ENCODE measurements at regions not wholly inside any gene's neighbourhood (a gene's known extent, or its start where the extent isn't known, plus 50 kb on each side); places are given as distances from the start of the nearest gene placed in this dataset.
"Not testable (repeated sequence)": the region's sequence is repeated elsewhere in the genome, so short reads cannot be mapped to it uniquely, and the experiment has no call there.

DNA sequence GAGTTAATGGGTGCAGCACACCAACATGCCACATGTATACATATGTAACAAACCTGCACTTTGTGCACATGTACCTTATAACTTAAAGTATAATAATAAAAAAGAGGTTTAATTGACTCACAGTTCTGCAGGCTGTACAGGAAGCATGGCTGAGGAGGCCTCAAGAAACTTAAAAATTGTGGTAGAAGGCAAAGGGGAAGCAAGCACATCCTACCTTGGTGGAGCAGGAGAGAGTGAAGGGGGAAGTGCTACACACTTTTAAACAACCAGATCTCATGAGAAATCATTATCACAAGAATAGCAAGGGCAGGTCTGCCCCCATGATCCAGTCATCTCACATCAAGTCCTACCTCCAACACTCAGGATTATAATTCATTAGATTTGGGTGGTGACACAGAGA is 463.5 kb downstream of the CSNK1G3 start:
- not testable (repeated sequence) for H3K9me3 ChIP-seq (ENCODE audit: control insufficient read depth in 2 of 2, low read length in 2 of 2); H3K9ac ChIP-seq (ENCODE audit: low read length in 2 of 2); H3K36me3 ChIP-seq (ENCODE audit: control insufficient read depth in 2 of 2, insufficient read depth in 2 of 2, low read length in 2 of 2); H3K27me3 ChIP-seq (ENCODE audit: control insufficient read depth in 1 of 2, insufficient read depth in 2 of 2, low read length in 2 of 2); H3K27ac ChIP-seq (ENCODE audit: low read length); H3K4me1 ChIP-seq (ENCODE audit: control insufficient read depth, insufficient read depth, low read length); H3K4me3 ChIP-seq (ENCODE audit: low read length in 2 of 2)

DNA sequence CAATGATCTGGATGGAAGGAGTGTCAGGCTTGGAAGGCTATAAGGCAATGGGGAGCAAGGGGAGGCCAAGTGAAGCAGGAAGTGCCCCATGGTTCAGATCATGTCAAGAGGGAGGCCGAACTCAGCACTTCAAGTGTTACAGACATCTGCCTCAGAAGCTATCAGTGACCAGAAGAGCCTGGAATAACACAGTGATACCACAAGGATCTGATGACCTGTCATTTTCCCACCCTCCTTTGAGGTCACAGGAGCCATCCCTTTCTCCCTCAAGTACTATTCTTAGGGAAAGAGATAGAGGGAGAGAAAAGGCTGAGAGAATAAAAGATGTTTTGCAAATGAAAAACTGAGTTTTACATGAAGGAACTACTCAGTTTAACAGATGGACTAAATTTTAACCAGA is 454.8 kb downstream of the CSNK1G3 start:
- no peaks in the 10 kb centered on the region for H3K36me3 ChIP-seq (ENCODE audit: control insufficient read depth in 2 of 2, insufficient read depth in 2 of 2, low read length in 2 of 2)
- no peak overlapping the region for H3K4me3 ChIP-seq (ENCODE audit: low read length in 2 of 2)
- no peaks in the 10 kb centered on the region for H3K4me1 ChIP-seq (ENCODE audit: control insufficient read depth, insufficient read depth, low read length)
- no peak overlapping the region for H3K27ac ChIP-seq (ENCODE audit: low read length)
- H3K27me3 ChIP-seq (ENCODE audit: control insufficient read depth in 1 of 2, insufficient read depth in 2 of 2, low read length in 2 of 2) = no peaks in the 10 kb centered on the region
- H3K9ac ChIP-seq (ENCODE audit: low read length in 2 of 2) = no peak overlapping the region
- no peaks in the 10 kb centered on the region for H3K9me3 ChIP-seq (ENCODE audit: control insufficient read depth in 2 of 2, low read length in 2 of 2)

DNA sequence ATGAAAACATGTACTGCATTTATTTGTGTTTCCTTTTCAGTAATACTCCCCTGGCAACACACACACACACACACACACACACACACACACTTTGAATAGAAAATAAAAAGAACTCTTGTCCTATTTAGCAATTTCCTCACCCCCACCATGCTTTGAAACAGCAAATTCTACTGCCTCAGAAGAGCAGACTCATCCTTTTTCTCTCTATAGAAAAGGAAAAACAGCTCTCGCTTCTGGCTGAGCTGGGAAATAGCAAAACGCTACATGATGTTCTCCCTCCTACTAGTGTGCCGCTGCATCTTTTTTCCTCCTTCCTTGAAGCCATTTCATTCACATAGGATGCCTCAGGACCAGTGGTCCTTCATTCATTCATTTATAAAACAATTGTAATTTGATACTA is 453.6 kb downstream of the CSNK1G3 start:
- no peaks in the 10 kb centered on the region for H3K27me3 ChIP-seq (ENCODE audit: control insufficient read depth in 1 of 2, insufficient read depth in 2 of 2, low read length in 2 of 2)
- no peaks in the 10 kb centered on the region for H3K36me3 ChIP-seq (ENCODE audit: control insufficient read depth in 2 of 2, insufficient read depth in 2 of 2, low read length in 2 of 2)
- H3K4me3 ChIP-seq (ENCODE audit: low read length in 2 of 2) = no peak overlapping the region
- H3K9me3 ChIP-seq (ENCODE audit: control insufficient read depth in 2 of 2, low read length in 2 of 2) = no peaks in the 10 kb centered on the region
- H3K9ac ChIP-seq (ENCODE audit: low read length in 2 of 2) = no peak overlapping the region
- H3K27ac ChIP-seq (ENCODE audit: low read length) = no peak overlapping the region
- H3K4me1 ChIP-seq (ENCODE audit: control insufficient read depth, insufficient read depth, low read length) = no peaks in the 10 kb centered on the region

DNA sequence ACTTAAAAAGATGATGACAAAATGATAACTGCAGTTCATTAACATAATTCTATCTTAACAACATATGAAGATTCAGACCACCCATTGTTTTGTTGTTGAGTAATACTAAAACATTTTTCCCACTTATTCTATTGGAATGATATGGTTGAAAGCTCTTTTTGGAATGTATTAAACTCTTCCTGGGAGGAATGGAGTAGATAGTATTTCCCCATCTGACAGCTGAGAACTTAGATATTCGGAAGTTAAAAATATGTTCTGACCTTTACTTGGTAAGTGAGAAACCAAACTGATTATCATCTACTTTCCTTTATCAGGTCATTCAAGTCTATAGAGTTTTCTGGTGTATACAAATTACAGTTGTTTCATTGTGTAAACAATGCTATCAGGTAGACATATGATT is 452.9 kb downstream of the CSNK1G3 start:
- no peak overlapping the region for H3K4me3 ChIP-seq (ENCODE audit: low read length in 2 of 2)
- no peaks in the 10 kb centered on the region for H3K27me3 ChIP-seq (ENCODE audit: control insufficient read depth in 1 of 2, insufficient read depth in 2 of 2, low read length in 2 of 2)
- H3K9me3 ChIP-seq (ENCODE audit: control insufficient read depth in 2 of 2, low read length in 2 of 2) = no peaks in the 10 kb centered on the region
- H3K27ac ChIP-seq (ENCODE audit: low read length) = no peak overlapping the region
- H3K36me3 ChIP-seq (ENCODE audit: control insufficient read depth in 2 of 2, insufficient read depth in 2 of 2, low read length in 2 of 2) = no peaks in the 10 kb centered on the region
- H3K9ac ChIP-seq (ENCODE audit: low read length in 2 of 2) = no peak overlapping the region
- H3K4me1 ChIP-seq (ENCODE audit: control insufficient read depth, insufficient read depth, low read length) = no peaks in the 10 kb centered on the region

DNA sequence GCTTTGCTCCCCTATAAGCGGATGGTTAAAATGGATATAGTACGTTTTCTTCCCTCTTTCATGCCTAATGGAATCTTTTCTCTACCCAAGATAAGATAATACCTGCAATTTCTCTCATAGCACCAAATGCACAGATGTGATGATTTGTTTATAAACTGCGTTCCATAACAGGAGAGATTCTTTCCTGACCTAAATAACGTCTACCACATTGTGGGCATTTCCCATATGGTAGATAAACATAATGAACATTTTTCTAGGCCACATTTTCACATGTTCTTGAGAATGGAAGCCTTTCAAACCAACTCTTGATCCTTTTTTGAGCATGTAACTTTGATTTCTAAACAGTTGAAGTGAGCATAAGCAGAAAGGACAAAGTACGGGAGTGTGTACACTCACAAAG is 448.5 kb downstream of the CSNK1G3 start:
- Histone ChIP-seq H3K9me3 (ENCODE audit: control insufficient read depth in 2 of 2, low read length in 2 of 2) (no peaks in the 10 kb centered on the region), H3K4me1 (ENCODE audit: control insufficient read depth, insufficient read depth, low read length) (no peaks in the 10 kb centered on the region), H3K27me3 (ENCODE audit: control insufficient read depth in 1 of 2, insufficient read depth in 2 of 2, low read length in 2 of 2) (no peaks in the 10 kb centered on the region), H3K4me3 (ENCODE audit: low read length in 2 of 2) (no peak overlapping the region), H3K27ac (ENCODE audit: low read length) (no peak overlapping the region), H3K9ac (ENCODE audit: low read length in 2 of 2) (no peak overlapping the region), H3K36me3 (ENCODE audit: control insufficient read depth in 2 of 2, insufficient read depth in 2 of 2, low read length in 2 of 2) (no peaks in the 10 kb centered on the region)

DNA sequence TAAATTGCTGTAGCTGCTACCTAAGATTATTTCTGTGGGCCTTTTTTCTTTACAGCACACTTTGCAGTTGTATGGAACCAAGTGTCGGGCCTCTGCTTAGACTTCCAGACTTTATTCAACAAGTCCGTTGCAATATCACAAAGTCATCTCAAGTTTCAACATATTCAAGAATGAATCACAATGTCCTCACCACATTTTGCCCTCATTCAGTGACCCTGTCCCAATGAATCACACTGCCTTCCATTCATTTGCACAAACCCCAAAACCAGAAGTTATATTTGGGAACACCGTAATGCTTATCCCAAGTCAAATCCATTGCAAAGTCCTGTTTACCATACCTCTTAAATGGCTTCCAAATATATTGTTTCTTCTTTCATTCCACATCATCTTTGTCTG is 439.6 kb downstream of the CSNK1G3 start:
- Histone ChIP-seq H3K27me3 (ENCODE audit: control insufficient read depth in 1 of 2, insufficient read depth in 2 of 2, low read length in 2 of 2) (no peaks in the 10 kb centered on the region), H3K4me1 (ENCODE audit: control insufficient read depth, insufficient read depth, low read length) (no peaks in the 10 kb centered on the region), H3K27ac (ENCODE audit: low read length) (no peak overlapping the region), H3K4me3 (ENCODE audit: low read length in 2 of 2) (no peak overlapping the region), H3K9ac (ENCODE audit: low read length in 2 of 2) (no peak overlapping the region), H3K36me3 (ENCODE audit: control insufficient read depth in 2 of 2, insufficient read depth in 2 of 2, low read length in 2 of 2) (no peaks in the 10 kb centered on the region), H3K9me3 (ENCODE audit: control insufficient read depth in 2 of 2, low read length in 2 of 2) (no peaks in the 10 kb centered on the region)

DNA sequence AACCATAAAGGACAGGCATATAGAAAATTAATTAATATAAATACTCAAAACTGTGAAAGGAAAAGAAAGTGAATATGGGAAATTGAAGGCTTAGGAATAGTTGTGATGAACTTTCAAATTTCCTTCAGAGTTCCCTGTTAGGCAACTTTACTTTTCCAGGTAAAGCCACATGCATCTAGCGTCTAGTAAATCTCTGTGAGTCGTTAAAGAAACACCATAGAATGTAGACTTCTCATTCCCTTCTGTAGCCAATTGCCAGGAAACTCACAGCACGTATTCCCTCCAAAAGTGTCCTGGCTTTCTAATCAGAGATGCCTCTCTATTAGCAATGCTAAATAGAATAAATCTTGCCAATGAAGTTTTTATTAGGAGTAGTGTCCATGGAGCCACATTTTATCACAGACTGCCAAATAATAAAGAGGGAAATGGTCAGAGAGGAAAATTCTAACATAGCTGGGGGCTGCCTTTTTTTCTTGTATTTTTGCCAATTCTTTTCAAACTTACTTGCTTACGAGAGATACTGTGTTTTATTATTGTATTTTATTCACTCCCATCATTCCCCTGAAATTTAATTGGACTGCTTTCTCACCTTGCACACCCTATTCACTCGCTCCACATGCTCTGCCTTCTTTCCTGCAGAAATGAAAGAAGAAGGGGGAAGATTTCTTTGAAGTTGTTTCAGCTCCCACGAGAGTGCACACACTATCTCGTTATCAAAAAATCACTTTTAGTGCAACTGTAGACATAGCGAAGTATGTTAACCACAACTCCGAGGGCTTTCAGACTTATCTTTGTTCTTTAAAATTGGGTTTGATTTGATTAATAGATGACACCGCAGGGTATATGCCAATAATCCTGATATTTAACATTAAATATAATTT is 439.0 kb downstream of the CSNK1G3 start:
- Histone ChIP-seq H3K27ac (ENCODE audit: low read length) (no peak overlapping the region), H3K4me1 (ENCODE audit: control insufficient read depth, insufficient read depth, low read length) (no peaks in the 10 kb centered on the region), H3K36me3 (ENCODE audit: control insufficient read depth in 2 of 2, insufficient read depth in 2 of 2, low read length in 2 of 2) (no peaks in the 10 kb centered on the region), H3K27me3 (ENCODE audit: control insufficient read depth in 1 of 2, insufficient read depth in 2 of 2, low read length in 2 of 2) (no peaks in the 10 kb centered on the region), H3K9ac (ENCODE audit: low read length in 2 of 2) (no peak overlapping the region), H3K9me3 (ENCODE audit: control insufficient read depth in 2 of 2, low read length in 2 of 2) (no peaks in the 10 kb centered on the region), H3K4me3 (ENCODE audit: low read length in 2 of 2) (no peak overlapping the region)

DNA sequence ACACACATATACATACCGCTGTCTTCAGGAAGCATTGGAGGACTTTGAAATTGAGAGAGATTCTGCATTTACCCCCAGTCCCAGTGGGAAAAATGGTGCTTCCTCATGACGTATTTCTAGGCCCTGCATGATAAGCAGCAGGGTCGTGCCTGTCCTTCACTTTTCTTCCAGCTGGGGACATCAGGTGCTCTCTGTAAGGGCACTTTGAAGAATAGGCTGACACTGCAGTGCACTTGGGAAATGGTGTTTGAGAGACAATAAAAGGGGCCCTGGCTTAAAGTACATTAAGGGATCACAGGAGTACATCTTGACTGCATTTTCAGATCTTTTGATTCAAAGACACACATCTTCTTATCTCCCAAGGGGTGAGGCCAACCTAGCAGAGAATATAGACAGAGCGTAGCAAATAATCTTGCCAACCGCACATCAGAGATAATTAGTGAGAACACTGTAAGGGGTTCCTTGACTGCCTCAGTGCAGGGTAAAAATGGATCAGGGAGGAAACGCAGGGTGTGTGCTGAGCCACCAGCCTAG is 437.9 kb downstream of the CSNK1G3 start:
- Histone ChIP-seq H3K9me3 (ENCODE audit: control insufficient read depth in 2 of 2, low read length in 2 of 2) (no peaks in the 10 kb centered on the region), H3K27ac (ENCODE audit: low read length) (no peak overlapping the region), H3K9ac (ENCODE audit: low read length in 2 of 2) (no peak overlapping the region), H3K4me3 (ENCODE audit: low read length in 2 of 2) (no peak overlapping the region), H3K27me3 (ENCODE audit: control insufficient read depth in 1 of 2, insufficient read depth in 2 of 2, low read length in 2 of 2) (no peaks in the 10 kb centered on the region), H3K4me1 (ENCODE audit: control insufficient read depth, insufficient read depth, low read length) (no peaks in the 10 kb centered on the region), H3K36me3 (ENCODE audit: control insufficient read depth in 2 of 2, insufficient read depth in 2 of 2, low read length in 2 of 2) (no peaks in the 10 kb centered on the region)

DNA sequence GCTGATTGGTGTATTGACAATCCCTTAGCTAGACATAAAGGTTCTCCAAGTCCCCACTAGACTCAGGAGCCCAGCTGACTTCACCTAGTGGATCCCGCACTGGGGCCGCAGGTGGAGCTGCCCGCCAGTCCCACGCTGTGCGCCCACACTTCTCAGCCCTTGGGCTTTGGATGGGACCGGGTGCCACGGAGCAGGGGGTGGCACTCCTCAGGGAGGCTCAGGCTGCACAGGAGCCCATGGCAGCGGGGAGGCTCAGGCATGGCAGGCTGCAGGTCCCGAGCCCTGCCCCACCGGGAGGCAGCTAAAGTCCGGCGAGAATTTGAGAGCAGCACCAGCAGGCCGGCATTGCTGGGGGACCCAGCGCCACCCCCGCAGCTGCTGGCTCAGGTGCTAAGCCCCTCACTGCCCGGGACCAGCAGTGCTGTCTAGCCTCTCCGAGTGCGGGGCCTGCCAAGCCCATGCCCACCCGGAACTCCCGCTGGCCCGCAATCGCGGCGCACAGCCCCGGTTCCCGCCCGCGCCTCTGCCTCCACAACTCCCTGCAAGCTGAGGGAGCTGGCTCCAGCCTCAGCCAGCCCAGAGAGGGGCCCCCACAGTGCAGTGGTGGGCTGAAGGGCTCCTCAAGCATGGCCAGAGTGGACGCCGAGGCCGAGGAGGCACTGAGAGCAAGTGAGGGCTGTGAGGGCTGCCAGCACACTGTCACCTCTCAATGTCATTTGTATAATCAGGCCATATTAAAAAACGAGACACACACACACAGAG is 437.2 kb downstream of the CSNK1G3 start:
- Histone ChIP-seq H3K27me3 (ENCODE audit: control insufficient read depth in 1 of 2, insufficient read depth in 2 of 2, low read length in 2 of 2) (no peaks in the 10 kb centered on the region), H3K9me3 (ENCODE audit: control insufficient read depth in 2 of 2, low read length in 2 of 2) (no peaks in the 10 kb centered on the region), H3K4me1 (ENCODE audit: control insufficient read depth, insufficient read depth, low read length) (no peaks in the 10 kb centered on the region), H3K4me3 (ENCODE audit: low read length in 2 of 2) (no peak overlapping the region), H3K36me3 (ENCODE audit: control insufficient read depth in 2 of 2, insufficient read depth in 2 of 2, low read length in 2 of 2) (no peaks in the 10 kb centered on the region), H3K27ac (ENCODE audit: low read length) (no peak overlapping the region), H3K9ac (ENCODE audit: low read length in 2 of 2) (no peak overlapping the region)

DNA sequence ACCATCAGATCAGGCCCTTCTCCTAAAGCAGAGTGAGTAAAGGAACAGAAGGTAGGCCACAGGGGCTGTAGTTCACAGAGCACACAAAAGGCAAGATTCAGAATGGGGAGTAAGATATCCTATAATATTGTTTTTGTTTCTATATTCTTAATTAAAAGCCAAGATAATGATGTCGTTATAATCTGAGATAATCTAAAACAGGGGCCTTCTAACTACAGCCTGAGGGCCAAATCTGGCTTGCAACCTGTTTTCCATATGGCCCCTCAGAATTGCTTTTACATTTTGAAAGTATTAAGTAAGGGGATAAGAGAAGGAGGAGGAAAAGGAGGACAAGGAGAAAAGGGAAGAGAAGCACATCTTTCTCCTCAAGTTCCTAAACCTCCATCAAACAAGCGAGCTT is 435.8 kb downstream of the CSNK1G3 start:
- Histone ChIP-seq H3K27ac (ENCODE audit: low read length) (no peak overlapping the region), H3K9ac (ENCODE audit: low read length in 2 of 2) (no peak overlapping the region), H3K4me3 (ENCODE audit: low read length in 2 of 2) (no peak overlapping the region)

DNA sequence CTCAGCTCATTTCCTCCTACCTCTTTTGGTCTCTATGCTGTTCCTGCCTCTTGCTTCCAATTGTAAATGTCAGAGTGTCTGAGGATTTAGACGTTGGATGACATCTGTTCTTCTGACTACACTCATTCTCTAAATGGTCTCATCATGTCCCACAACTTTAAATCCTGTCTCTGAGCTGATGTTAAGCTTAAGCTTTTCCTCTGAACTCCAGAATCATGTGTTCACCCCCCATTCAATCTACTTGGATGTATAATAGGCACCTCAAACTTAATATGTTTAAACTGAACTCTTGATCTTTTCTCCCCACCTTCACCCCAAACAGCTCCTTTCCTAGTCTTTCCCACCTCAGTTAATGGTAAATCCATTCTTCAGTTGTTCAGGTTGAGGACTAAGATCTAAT is 433.6 kb downstream of the CSNK1G3 start:
- H3K9ac ChIP-seq (ENCODE audit: low read length in 2 of 2) = no peak overlapping the region
- H3K27me3 ChIP-seq (ENCODE audit: control insufficient read depth in 1 of 2, insufficient read depth in 2 of 2, low read length in 2 of 2) = no peaks in the 10 kb centered on the region
- no peaks in the 10 kb centered on the region for H3K36me3 ChIP-seq (ENCODE audit: control insufficient read depth in 2 of 2, insufficient read depth in 2 of 2, low read length in 2 of 2)
- no peaks in the 10 kb centered on the region for H3K4me1 ChIP-seq (ENCODE audit: control insufficient read depth, insufficient read depth, low read length)
- no peak overlapping the region for H3K4me3 ChIP-seq (ENCODE audit: low read length in 2 of 2)
- no peaks in the 10 kb centered on the region for H3K9me3 ChIP-seq (ENCODE audit: control insufficient read depth in 2 of 2, low read length in 2 of 2)
- H3K27ac ChIP-seq (ENCODE audit: low read length) = no peak overlapping the region

More for the DNA sequence above, 435.8 kb downstream of the CSNK1G3 start:
- no peaks in the 10 kb centered on the region for H3K27me3 ChIP-seq (ENCODE audit: control insufficient read depth in 1 of 2, insufficient read depth in 2 of 2, low read length in 2 of 2)
- no peaks in the 10 kb centered on the region for H3K4me1 ChIP-seq (ENCODE audit: control insufficient read depth, insufficient read depth, low read length)
- no peaks in the 10 kb centered on the region for H3K36me3 ChIP-seq (ENCODE audit: control insufficient read depth in 2 of 2, insufficient read depth in 2 of 2, low read length in 2 of 2)
- no peaks in the 10 kb centered on the region for H3K9me3 ChIP-seq (ENCODE audit: control insufficient read depth in 2 of 2, low read length in 2 of 2)

Measured in stomach smooth muscle (tissue), 2 donors.